ENCODE measurements at regions not wholly inside any gene's neighbourhood (a gene's known extent, or its start where the extent isn't known, plus 50 kb on each side); places are given as distances from the start of the nearest gene placed in this dataset.
"Not testable (repeated sequence)": the region's sequence is repeated elsewhere in the genome, so short reads cannot be mapped to it uniquely, and the experiment has no call there.

GRCh38 chr18:40292985-40293710, 1661.9 kb upstream of the PIK3C3 start:
- H3K9me3 ChIP-seq (ENCODE audit: insufficient read depth, low read length) = no peaks in the 10 kb centered on the region
- H3K27me3 ChIP-seq (ENCODE audit: insufficient read depth, insufficient read length) = no peaks in the 10 kb centered on the region
- H3K4me3 ChIP-seq (ENCODE audit: insufficient read length, low read depth) = no peak overlapping the region
- no peaks in the 10 kb centered on the region for H3K4me1 ChIP-seq (ENCODE audit: insufficient read depth, insufficient read length)
- no peak overlapping the region for H3K9ac ChIP-seq (ENCODE audit: insufficient read length, low read depth)
- H3K36me3 ChIP-seq (ENCODE audit: insufficient read depth, insufficient read length, low read length) = no peaks in the 10 kb centered on the region
- TF ChIP-seq ZNF274 (IDR thresholded peaks at IDR 0.05; ENCODE audit: low read depth, low read length) (no peak), YY1 (IDR thresholded peaks at IDR 0.05; ENCODE audit: insufficient read depth, insufficient read length) (no peak), SUZ12 (IDR thresholded peaks at IDR 0.05; ENCODE audit: extremely low read depth, insufficient read depth, insufficient read length) (no peak)
- DNase-seq (ENCODE audit: low read depth, low spot score) = no peak

GRCh38 chr18:40283560-40283959, 1671.5 kb upstream of the PIK3C3 start:
- H3K9ac ChIP-seq (ENCODE audit: insufficient read length, low read depth) = no peak overlapping the region
- H3K27me3 ChIP-seq (ENCODE audit: insufficient read depth, insufficient read length) = no peaks in the 10 kb centered on the region
- H3K9me3 ChIP-seq (ENCODE audit: insufficient read depth, low read length) = no peaks in the 10 kb centered on the region
- no peak for TF ChIP-seq YY1 (IDR thresholded peaks at IDR 0.05; ENCODE audit: insufficient read depth, insufficient read length)
- TF ChIP-seq SUZ12 (IDR thresholded peaks at IDR 0.05; ENCODE audit: extremely low read depth, insufficient read depth, insufficient read length) = no peak
- no peak for TF ChIP-seq ZNF274 (IDR thresholded peaks at IDR 0.05; ENCODE audit: low read depth, low read length)
- no peak for DNase-seq (ENCODE audit: low read depth, low spot score)
- H3K4me3 ChIP-seq (ENCODE audit: insufficient read length, low read depth) = no peak overlapping the region
- no peaks in the 10 kb centered on the region for H3K36me3 ChIP-seq (ENCODE audit: insufficient read depth, insufficient read length, low read length)
- no peaks in the 10 kb centered on the region for H3K4me1 ChIP-seq (ENCODE audit: insufficient read depth, insufficient read length)

DNA sequence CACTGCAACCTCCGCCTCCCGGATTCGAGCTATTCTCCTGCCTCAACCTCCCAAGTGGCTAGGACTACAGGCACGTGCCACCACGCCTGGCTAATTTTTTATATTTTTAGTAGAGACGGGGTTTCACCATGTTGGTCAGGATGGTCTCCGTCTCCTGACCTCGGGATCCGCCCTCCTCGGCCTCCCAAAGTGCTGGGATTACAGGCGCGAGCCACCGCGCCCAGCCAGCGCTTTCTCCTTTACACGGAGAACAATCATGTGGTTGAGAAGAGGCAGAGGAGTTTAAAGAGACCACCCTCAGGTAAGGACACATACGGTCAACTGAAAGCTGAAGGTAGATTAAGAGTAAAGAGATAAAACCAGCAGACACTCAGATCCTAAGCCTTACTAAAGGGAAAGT, 1673.7 kb upstream of the PIK3C3 start:
- H3K9me3 ChIP-seq (ENCODE audit: insufficient read depth, low read length); H3K36me3 ChIP-seq (ENCODE audit: insufficient read depth, insufficient read length, low read length); H3K9ac ChIP-seq (ENCODE audit: insufficient read length, low read depth): not testable (repeated sequence)

GRCh38 chr18:40274618-40275196, 1680.3 kb upstream of the PIK3C3 start:
- no peak overlapping the region for H3K4me3 ChIP-seq (ENCODE audit: insufficient read length, low read depth)
- no peaks in the 10 kb centered on the region for H3K9me3 ChIP-seq (ENCODE audit: insufficient read depth, low read length)
- TF ChIP-seq SUZ12 (IDR thresholded peaks at IDR 0.05; ENCODE audit: extremely low read depth, insufficient read depth, insufficient read length) (no peak), YY1 (IDR thresholded peaks at IDR 0.05; ENCODE audit: insufficient read depth, insufficient read length) (no peak)
- no peak for DNase-seq (ENCODE audit: low read depth, low spot score)
- H3K27me3 ChIP-seq (ENCODE audit: insufficient read depth, insufficient read length) = no peaks in the 10 kb centered on the region
- no peaks in the 10 kb centered on the region for H3K4me1 ChIP-seq (ENCODE audit: insufficient read depth, insufficient read length)
- H3K9ac ChIP-seq (ENCODE audit: insufficient read length, low read depth) = no peak overlapping the region
- H3K36me3 ChIP-seq (ENCODE audit: insufficient read depth, insufficient read length, low read length) = no peaks in the 10 kb centered on the region

More for the DNA sequence above, 1673.7 kb upstream of the PIK3C3 start:
- DNase-seq (ENCODE audit: low read depth, low spot score); H3K27me3 ChIP-seq (ENCODE audit: insufficient read depth, insufficient read length); H3K4me3 ChIP-seq (ENCODE audit: insufficient read length, low read depth); H3K4me1 ChIP-seq (ENCODE audit: insufficient read depth, insufficient read length): not testable (repeated sequence)

GRCh38 chr18:40272630-40273231, 1682.3 kb upstream of the PIK3C3 start:
- no peak for TF ChIP-seq YY1 (IDR thresholded peaks at IDR 0.05; ENCODE audit: insufficient read depth, insufficient read length)
- no peak for TF ChIP-seq SUZ12 (IDR thresholded peaks at IDR 0.05; ENCODE audit: extremely low read depth, insufficient read depth, insufficient read length)
- no peak for TF ChIP-seq ZNF274 (IDR thresholded peaks at IDR 0.05; ENCODE audit: low read depth, low read length)
- H3K9me3 ChIP-seq (ENCODE audit: insufficient read depth, low read length) = no peaks in the 10 kb centered on the region
- no peak overlapping the region for H3K4me3 ChIP-seq (ENCODE audit: insufficient read length, low read depth)
- DNase-seq (ENCODE audit: low read depth, low spot score) = no peak
- no peaks in the 10 kb centered on the region for H3K36me3 ChIP-seq (ENCODE audit: insufficient read depth, insufficient read length, low read length)
- H3K27me3 ChIP-seq (ENCODE audit: insufficient read depth, insufficient read length) = no peaks in the 10 kb centered on the region
- H3K4me1 ChIP-seq (ENCODE audit: insufficient read depth, insufficient read length) = no peaks in the 10 kb centered on the region
- no peak overlapping the region for H3K9ac ChIP-seq (ENCODE audit: insufficient read length, low read depth)

DNA sequence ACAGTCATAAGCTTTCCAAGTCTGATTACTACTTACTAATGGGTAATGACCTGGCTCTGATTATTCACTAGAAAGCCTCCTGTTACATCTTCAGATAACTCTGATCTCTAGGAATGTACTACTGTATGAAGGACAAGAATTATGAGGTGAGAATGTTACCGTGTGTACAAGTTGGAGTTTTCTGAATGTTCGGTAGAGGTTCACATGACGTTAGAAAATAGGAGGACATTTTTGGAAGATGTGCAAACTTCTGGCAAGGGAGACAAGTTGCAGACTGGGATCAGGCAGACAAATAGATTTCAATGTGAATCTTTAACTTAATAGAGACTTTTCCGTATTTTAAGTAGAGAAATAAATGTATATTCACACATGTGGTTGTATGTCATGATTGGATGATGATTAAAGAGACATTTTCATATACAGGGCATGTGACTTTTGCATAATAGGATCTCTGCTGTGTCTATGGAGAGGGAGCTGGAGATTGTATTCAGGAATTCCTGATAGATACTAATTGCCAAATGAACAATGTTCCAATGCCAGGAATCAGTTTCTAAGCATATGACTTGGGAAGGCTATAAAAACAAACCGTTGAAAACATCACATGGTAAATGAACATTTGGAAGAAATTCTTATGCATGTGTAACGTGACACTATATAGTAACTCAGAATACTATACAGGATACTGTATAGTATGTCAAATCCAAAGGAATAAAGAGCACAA, 1695.8 kb upstream of the PIK3C3 start:
- no peak for DNase-seq (ENCODE audit: low read depth, low spot score)
- Histone ChIP-seq H3K36me3 (ENCODE audit: insufficient read depth, insufficient read length, low read length) (no peaks in the 10 kb centered on the region), H3K4me3 (ENCODE audit: insufficient read length, low read depth) (no peak overlapping the region), H3K9ac (ENCODE audit: insufficient read length, low read depth) (no peak overlapping the region), H3K9me3 (ENCODE audit: insufficient read depth, low read length) (peaks cover 6% of the 10 kb centered on the region; the same call in 1 of the 2 replicates), H3K4me1 (ENCODE audit: insufficient read depth, insufficient read length) (no peaks in the 10 kb centered on the region), H3K27me3 (ENCODE audit: insufficient read depth, insufficient read length) (no peaks in the 10 kb centered on the region)
- TF ChIP-seq SUZ12 (IDR thresholded peaks at IDR 0.05; ENCODE audit: extremely low read depth, insufficient read depth, insufficient read length) = no peak
- no peak for TF ChIP-seq ZNF274 (IDR thresholded peaks at IDR 0.05; ENCODE audit: low read depth, low read length)
- no peak for TF ChIP-seq YY1 (IDR thresholded peaks at IDR 0.05; ENCODE audit: insufficient read depth, insufficient read length)

DNA sequence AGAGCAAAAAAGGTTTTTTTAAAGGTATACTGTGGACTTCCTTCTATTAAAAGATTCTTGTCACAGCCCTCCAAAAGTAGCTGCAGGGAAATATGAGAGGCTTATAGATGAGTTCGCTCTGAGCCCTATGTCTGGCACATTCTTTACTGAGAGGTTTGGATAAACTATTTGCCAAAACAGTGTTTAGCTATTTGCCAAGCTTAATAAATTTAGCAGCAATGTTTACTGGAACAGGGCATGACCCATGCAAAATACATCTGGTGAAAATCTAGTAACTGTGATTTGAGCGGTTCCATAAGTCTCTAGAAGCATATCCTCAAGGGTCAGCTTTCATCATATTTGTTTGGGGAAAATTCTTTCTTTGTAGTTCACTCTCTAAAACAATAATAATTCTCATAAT, 1696.7 kb upstream of the PIK3C3 start:
- no peaks in the 10 kb centered on the region for H3K27me3 ChIP-seq (ENCODE audit: insufficient read depth, insufficient read length)
- no peak overlapping the region for H3K9ac ChIP-seq (ENCODE audit: insufficient read length, low read depth)

More for the DNA sequence above, 1696.7 kb upstream of the PIK3C3 start:
- H3K9me3 ChIP-seq (ENCODE audit: insufficient read depth, low read length) = peaks cover 5% of the 10 kb centered on the region; the same call in 1 of the 2 replicates
- no peak for TF ChIP-seq SUZ12 (IDR thresholded peaks at IDR 0.05; ENCODE audit: extremely low read depth, insufficient read depth, insufficient read length)
- no peak for TF ChIP-seq YY1 (IDR thresholded peaks at IDR 0.05; ENCODE audit: insufficient read depth, insufficient read length)
- no peak for TF ChIP-seq ZNF274 (IDR thresholded peaks at IDR 0.05; ENCODE audit: low read depth, low read length)
- no peaks in the 10 kb centered on the region for H3K4me1 ChIP-seq (ENCODE audit: insufficient read depth, insufficient read length)
- DNase-seq (ENCODE audit: low read depth, low spot score) = no peak
- H3K36me3 ChIP-seq (ENCODE audit: insufficient read depth, insufficient read length, low read length) = no peaks in the 10 kb centered on the region
- H3K4me3 ChIP-seq (ENCODE audit: insufficient read length, low read depth) = no peak overlapping the region

Data from NT2/D1 (cell line).